ENCODE measurements at regions not wholly inside any gene's neighbourhood (a gene's known extent, or its start where the extent isn't known, plus 50 kb on each side); places are given as distances from the start of the nearest gene placed in this dataset.

GRCh38 chrX:139126493-139126892 lies 404.0 kb upstream of the F9 start:
- TF ChIP-seq EZH2 (IDR thresholded peaks at IDR 0.05; ENCODE audit: insufficient read depth, poor library complexity, severe bottlenecking) (no peak), EZH2phosphoT487 (IDR thresholded peaks at IDR 0.05; ENCODE audit: insufficient read depth, low read depth) (no peak)
